ENCODE measurements at regions not wholly inside any gene's neighbourhood (a gene's known extent, or its start where the extent isn't known, plus 50 kb on each side); places are given as distances from the start of the nearest gene placed in this dataset.

DNA sequence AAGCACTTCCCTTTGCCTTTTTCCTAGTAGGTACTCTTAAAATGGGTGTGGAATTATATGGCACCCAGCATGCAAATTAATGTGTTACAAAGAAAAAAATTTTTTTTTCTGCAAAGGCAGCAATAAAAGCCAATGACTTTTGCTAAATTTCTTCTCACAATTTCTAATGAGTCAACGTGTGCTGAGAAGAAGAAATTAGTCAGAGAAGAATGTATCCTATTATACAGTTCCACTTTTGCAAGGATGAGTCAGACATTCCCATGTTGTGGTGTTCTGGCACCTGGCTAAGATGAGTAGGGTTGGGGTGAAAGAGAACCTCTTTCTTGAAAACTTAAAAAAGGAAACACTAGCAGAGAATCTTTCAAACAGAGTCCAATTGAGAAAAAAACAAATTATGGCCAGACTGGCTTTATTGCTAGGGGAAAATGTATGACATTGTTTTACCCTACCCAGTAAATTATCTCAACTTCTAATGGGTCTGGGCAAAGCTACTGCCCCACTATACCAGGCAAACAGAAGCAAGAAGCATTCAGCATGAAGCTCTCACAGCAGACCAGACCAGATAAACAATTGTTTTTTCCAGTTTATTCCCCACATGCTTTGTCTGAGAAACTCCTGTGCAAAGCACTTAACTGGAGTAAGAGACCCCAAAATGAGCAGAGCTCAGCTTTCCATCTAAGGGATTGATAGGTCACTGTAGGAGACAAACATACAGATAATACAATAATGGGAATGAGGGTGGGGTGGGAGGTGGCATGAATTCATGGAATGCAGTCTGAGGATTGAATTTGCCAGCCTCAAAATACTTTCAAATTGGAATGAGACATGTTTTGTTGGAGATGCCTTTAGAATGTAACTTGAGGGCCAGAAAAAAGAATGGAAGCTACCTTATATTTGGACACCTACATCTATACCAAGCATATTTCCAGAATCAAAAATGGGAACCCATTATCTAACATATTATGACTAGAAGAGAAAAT lies 220.8 kb upstream of the RFX3 start:
- TF ChIP-seq, protein P1, sequence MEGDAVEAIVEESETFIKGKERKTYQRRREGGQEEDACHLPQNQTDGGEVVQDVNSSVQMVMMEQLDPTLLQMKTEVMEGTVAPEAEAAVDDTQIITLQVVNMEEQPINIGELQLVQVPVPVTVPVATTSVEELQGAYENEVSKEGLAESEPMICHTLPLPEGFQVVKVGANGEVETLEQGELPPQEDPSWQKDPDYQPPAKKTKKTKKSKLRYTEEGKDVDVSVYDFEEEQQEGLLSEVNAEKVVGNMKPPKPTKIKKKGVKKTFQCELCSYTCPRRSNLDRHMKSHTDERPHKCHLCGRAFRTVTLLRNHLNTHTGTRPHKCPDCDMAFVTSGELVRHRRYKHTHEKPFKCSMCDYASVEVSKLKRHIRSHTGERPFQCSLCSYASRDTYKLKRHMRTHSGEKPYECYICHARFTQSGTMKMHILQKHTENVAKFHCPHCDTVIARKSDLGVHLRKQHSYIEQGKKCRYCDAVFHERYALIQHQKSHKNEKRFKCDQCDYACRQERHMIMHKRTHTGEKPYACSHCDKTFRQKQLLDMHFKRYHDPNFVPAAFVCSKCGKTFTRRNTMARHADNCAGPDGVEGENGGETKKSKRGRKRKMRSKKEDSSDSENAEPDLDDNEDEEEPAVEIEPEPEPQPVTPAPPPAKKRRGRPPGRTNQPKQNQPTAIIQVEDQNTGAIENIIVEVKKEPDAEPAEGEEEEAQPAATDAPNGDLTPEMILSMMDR (conservative IDR thresholded peaks at IDR 0.05): no peak
- Mint-ChIP-seq H3K4me3 (no peak overlapping the region), H3K27me3 (ENCODE audit: low read depth) (no peaks in the 10 kb centered on the region), H3K27ac (ENCODE audit: unreplicated experiment) (no peak overlapping the region), H3K36me3 (ENCODE audit: low read depth) (no peaks in the 10 kb centered on the region), H3K9me3 (no peaks in the 10 kb centered on the region), H3K4me1 (no peaks in the 10 kb centered on the region)
- DNase-seq (ENCODE audit: low read depth, low spot score): no peak

DNA sequence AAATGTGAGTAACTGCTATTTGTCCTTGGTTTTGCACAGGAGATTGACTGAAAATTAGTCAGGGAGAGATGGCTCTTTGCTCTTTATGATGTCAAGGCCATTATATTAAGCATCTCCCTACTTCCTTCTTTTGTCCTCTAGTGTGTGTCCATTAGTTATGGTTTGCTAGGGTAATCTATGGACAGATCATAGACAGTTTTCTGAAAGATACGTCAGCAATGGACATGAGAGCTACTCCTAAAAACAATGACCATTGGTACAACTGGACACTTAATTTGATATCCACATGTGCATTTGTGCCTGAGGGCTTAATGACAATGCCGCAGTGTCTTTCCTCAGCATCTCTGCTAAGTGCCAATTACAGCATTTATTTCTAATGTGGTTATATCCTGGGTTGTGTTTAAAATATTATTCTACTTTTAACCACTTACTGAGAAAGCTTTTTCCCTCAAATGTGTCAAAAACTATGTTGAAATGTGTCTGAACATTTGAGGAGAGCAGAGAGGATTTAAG lies 218.2 kb upstream of the RFX3 start:
- Mint-ChIP-seq H3K4me1 (no peaks in the 10 kb centered on the region), H3K36me3 (ENCODE audit: low read depth) (no peaks in the 10 kb centered on the region), H3K4me3 (no peak overlapping the region), H3K9me3 (no peaks in the 10 kb centered on the region), H3K27ac (ENCODE audit: unreplicated experiment) (no peak overlapping the region), H3K27me3 (ENCODE audit: low read depth) (no peaks in the 10 kb centered on the region)
- no peak for DNase-seq (ENCODE audit: low read depth, low spot score)
- TF ChIP-seq, protein P1 (conservative IDR thresholded peaks at IDR 0.05): no peak

DNA sequence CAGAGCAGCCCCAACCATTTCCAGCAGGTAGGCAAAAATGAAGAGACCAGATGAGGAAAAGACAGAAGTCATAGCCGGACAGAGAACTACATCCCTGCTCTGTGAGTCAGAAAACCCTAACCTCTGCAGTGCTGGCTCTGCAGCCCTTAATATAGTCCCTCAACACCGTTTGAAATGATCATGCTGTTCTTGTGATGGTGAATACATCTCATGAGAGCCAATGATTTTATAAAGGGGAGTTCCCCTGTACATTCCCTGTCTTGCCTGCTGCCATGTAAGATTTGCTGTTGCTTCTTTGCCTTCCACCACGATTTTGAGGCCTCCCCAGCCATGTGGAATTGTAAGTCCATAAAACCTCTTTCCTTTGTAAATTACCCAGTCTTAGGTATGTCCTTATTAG lies 216.8 kb upstream of the RFX3 start:
- no peaks in the 10 kb centered on the region for H3K27me3 Mint-ChIP-seq (ENCODE audit: low read depth)
- TF ChIP-seq, protein P1 (conservative IDR thresholded peaks at IDR 0.05): no peak
- no peak for DNase-seq (ENCODE audit: low read depth, low spot score)
- no peaks in the 10 kb centered on the region for H3K9me3 Mint-ChIP-seq
- H3K4me3 Mint-ChIP-seq: no peak overlapping the region
- no peaks in the 10 kb centered on the region for H3K4me1 Mint-ChIP-seq
- no peaks in the 10 kb centered on the region for H3K36me3 Mint-ChIP-seq (ENCODE audit: low read depth)
- no peak overlapping the region for H3K27ac Mint-ChIP-seq (ENCODE audit: unreplicated experiment)

DNA sequence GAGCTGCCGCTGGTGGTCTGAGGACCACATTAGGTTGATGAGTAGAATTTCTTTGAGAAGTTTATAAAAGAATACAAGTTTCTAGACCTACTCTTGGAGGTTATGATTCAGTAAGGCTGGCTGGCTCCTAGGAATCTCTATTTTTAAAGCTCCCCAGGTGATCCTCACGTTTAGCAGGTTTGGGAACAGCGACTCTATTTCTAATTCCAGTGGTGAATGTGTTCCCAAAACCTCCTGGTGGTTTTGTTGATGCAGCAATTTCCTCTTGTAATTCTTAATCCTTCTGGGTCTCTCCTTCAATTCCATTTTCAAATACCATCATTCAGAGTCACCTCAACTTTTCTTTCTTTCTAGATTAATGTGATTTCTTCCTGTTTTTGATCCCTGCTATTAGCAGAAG lies 215.9 kb upstream of the RFX3 start:
- H3K4me1 Mint-ChIP-seq: no peaks in the 10 kb centered on the region
- no peaks in the 10 kb centered on the region for H3K9me3 Mint-ChIP-seq
- H3K27me3 Mint-ChIP-seq (ENCODE audit: low read depth): no peaks in the 10 kb centered on the region
- H3K4me3 Mint-ChIP-seq: no peak overlapping the region
- no peaks in the 10 kb centered on the region for H3K36me3 Mint-ChIP-seq (ENCODE audit: low read depth)
- TF ChIP-seq, protein P1 (conservative IDR thresholded peaks at IDR 0.05): no peak
- DNase-seq (ENCODE audit: low read depth, low spot score): no peak
- H3K27ac Mint-ChIP-seq (ENCODE audit: unreplicated experiment): no peak overlapping the region

DNA sequence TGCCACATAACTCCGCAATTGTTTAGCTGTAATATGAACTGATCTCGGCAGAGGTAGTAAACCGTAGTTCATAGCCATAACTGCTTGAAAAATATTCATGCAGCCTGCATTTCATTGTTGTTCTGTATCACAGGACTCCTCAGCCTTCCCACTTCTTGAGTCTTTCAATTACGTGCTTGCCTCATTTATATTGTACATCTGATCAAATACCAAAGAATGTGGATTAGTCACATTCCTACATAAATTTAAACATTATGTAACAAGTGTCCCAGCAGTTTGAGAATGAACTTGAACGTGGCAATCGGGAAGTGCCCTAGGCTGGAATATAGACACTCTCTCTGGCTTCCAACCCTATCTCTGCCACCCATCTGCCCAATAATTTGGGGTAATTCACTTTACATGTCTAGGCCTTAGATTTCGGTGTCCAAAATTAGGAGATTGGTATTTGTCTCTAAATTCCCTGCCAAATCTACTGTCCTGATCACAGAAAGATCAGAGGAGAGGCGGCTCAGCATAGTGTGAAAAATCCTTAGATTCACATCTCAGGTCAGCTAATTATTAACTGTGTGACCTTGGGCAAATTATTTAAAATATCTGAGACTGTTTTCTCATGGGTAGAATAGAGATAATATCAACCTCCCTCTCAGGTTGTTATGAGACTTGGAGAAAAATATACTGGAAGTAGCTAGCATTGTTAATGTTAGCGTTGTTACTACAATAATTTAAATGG lies 215.1 kb upstream of the RFX3 start:
- TF ChIP-seq, protein P1 (conservative IDR thresholded peaks at IDR 0.05): no peak
- no peak overlapping the region for H3K27ac Mint-ChIP-seq (ENCODE audit: unreplicated experiment)
- H3K4me1 Mint-ChIP-seq: no peaks in the 10 kb centered on the region
- H3K36me3 Mint-ChIP-seq (ENCODE audit: low read depth): no peaks in the 10 kb centered on the region
- DNase-seq (ENCODE audit: low read depth, low spot score): no peak
- no peaks in the 10 kb centered on the region for H3K9me3 Mint-ChIP-seq
- H3K4me3 Mint-ChIP-seq: no peak overlapping the region
- no peaks in the 10 kb centered on the region for H3K27me3 Mint-ChIP-seq (ENCODE audit: low read depth)
